Thyroid gland (tissue), 4 donors: ENCODE measurements at regions not wholly inside any gene's neighbourhood (a gene's known extent, or its start where the extent isn't known, plus 50 kb on each side); places are given as distances from the start of the nearest gene placed in this dataset.

Experiments
- DNase-seq, 2 donors: peaks; one replicate each; pipeline ENCODE4 v3.0.0-alpha.2; 2019
- H3K27ac ChIP-seq, 3 donors: fragments of 200-600 bp; sonication (generic); 1 replicate in 2 of 3; 2 replicates in 1 of 3; pipeline ENCODE4 v1.5.1; 2016 to 2019; ENCODE audit warnings: mild to moderate bottlenecking in 1 of 3, moderate library complexity in 1 of 3
- H3K27me3 ChIP-seq: fragments of 200-600 bp; sonication (generic); one replicate; pipeline ENCODE4 v1.5.1; 2019
- H3K36me3 ChIP-seq, 2 donors: fragments of 200-600 bp; sonication (generic); one replicate each; pipeline ENCODE4 v1.5.1; 2016 to 2019
- H3K4me1 ChIP-seq, 2 donors: fragments of 200-600 bp; sonication (generic); one replicate each; pipeline ENCODE4 v1.5.1; 2017 to 2019
- H3K4me3 ChIP-seq, 3 donors: fragments of 200-600 bp; sonication (generic); replicated peaks in 1 of 3; 1 replicate in 2 of 3; 2 replicates in 1 of 3; pipeline ENCODE4 v1.5.1; 2016; ENCODE audit warnings: mild to moderate bottlenecking in 1 of 3
- H3K9me3 ChIP-seq: fragments of 200-600 bp; sonication (generic); one replicate; pipeline ENCODE4 v1.5.1; 2017
- POLR2A ChIP-seq, 2 donors: fragments of 450-650 bp; IDR thresholded peaks; one replicate each; pipeline ENCODE4 v1.6.1; 2017; ENCODE audit warnings: antibody characterized with exemption in 2 of 2, mild to moderate bottlenecking in 2 of 2, moderate library complexity in 1 of 2
- WGBS, 2 donors: methylation state at CpG; one replicate each; pipeline ENCODE4 v1.1.5; 2017; 5-methylcytosine and 5-hydroxymethylcytosine counted together
- intact Hi-C: fragments of 100-400 bp; cut with DNase I; formaldehyde crosslinking; loops from one replicate; pipeline ENCODE4 v1.15.1; 2023
- TF ChIP-seq, protein P1 (sequence below), 6 experiments: fragments of 200-600 bp in 3 of 6; fragments of 450-650 bp in 3 of 6; sonication (generic) in 3 of 6; IDR thresholded peaks; one replicate each; pipeline ENCODE4 v1.5.1; 2016 to 2019; ENCODE audit warnings: antibody characterized with exemption in 6 of 6, mild to moderate bottlenecking in 2 of 6, inconsistent platforms in 1 of 6, moderate library complexity in 1 of 6

DNA sequence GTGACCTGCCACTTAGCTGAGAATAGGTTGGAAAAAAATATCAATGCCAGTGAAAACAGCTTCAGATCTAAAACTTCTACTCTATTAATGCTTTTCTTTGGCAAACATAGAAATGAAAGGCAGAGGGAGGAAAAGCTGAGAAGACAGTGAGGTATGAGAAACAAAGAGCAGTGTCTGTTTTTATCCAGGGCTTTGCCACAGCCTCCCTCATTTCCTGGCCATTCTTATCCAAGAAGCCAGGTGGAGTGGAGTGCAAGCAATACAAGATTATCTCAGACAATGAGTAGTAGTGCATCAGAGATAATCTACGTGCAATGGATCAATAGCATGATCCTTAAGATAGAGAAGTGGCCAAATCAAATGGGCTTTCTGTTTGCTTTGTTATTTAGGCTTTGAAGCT, 808.7 kb upstream of the PIK3C3 start:
- no peaks in the 10 kb centered on the region for H3K27me3 ChIP-seq
- H3K4me1 ChIP-seq = no peaks in the 10 kb centered on the region
- intact Hi-C loops = no loop called here
- TF ChIP-seq, protein P1, sequence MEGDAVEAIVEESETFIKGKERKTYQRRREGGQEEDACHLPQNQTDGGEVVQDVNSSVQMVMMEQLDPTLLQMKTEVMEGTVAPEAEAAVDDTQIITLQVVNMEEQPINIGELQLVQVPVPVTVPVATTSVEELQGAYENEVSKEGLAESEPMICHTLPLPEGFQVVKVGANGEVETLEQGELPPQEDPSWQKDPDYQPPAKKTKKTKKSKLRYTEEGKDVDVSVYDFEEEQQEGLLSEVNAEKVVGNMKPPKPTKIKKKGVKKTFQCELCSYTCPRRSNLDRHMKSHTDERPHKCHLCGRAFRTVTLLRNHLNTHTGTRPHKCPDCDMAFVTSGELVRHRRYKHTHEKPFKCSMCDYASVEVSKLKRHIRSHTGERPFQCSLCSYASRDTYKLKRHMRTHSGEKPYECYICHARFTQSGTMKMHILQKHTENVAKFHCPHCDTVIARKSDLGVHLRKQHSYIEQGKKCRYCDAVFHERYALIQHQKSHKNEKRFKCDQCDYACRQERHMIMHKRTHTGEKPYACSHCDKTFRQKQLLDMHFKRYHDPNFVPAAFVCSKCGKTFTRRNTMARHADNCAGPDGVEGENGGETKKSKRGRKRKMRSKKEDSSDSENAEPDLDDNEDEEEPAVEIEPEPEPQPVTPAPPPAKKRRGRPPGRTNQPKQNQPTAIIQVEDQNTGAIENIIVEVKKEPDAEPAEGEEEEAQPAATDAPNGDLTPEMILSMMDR (IDR thresholded peaks at IDR 0.05) = no peak
- no peak for TF ChIP-seq POLR2A (IDR thresholded peaks at IDR 0.05)
- WGBS, 2 donors = 71 to 84% methylated on average over 1 of the region's 1 CpG
- no peaks in the 10 kb centered on the region for H3K9me3 ChIP-seq
- no peak overlapping the region for H3K27ac ChIP-seq
- H3K36me3 ChIP-seq = no peaks in the 10 kb centered on the region
- no peak for DNase-seq
- no peak overlapping the region for H3K4me3 ChIP-seq

DNA sequence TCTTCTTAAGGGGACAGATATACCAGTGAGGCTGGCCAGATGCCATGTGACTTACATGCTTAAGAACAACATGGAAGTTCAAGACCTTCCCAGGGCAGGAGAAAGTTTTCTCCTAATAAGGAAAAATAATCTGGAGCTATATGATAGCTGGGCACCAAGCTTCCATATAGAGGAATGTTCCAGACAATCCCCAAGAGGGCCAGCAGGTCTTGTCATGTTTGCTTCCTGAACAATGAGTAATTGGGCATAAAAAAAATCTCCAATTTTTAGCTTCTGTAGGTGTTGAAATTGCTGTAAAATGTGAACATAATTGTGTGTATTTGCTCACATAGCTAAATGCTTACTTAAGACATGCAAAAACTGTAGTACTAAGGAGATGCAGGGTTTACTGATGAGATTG, 809.5 kb upstream of the PIK3C3 start:
- Histone ChIP-seq H3K4me3 (no peak overlapping the region), H3K27ac (no peak overlapping the region), H3K27me3 (no peaks in the 10 kb centered on the region), H3K4me1 (no peaks in the 10 kb centered on the region), H3K36me3 (no peaks in the 10 kb centered on the region), H3K9me3 (no peaks in the 10 kb centered on the region)
- intact Hi-C loops = no loop called here
- DNase-seq = no peak
- no peak for TF ChIP-seq POLR2A (IDR thresholded peaks at IDR 0.05)
- TF ChIP-seq, protein P1 (IDR thresholded peaks at IDR 0.05) = no peak

DNA sequence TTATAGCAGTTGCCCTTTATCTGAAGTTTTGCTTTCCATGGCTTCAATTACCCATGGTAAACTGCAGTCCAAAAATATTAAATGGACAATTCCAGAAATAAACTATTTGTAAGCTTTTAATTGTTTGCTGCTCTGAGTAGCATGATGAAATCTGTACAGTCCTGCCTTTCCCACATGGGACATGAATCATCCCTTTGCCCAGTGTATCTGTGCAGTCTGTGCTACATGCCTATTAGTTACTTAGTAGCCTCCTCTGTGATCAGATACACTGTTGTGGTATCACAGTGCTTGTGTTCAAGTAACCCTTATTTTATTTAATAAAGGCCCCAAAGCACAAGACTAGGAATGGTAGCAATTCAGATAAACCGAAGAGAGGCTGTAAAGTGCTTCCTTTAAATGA, 810.6 kb upstream of the PIK3C3 start:
- Histone ChIP-seq H3K4me1 (no peaks in the 10 kb centered on the region), H3K36me3 (no peaks in the 10 kb centered on the region), H3K9me3 (no peaks in the 10 kb centered on the region), H3K27me3 (no peaks in the 10 kb centered on the region), H3K4me3 (no peak overlapping the region), H3K27ac (no peak overlapping the region)
- TF ChIP-seq, protein P1 (IDR thresholded peaks at IDR 0.05) = no peak
- TF ChIP-seq POLR2A (IDR thresholded peaks at IDR 0.05) = no peak
- intact Hi-C loops = no loop called here
- WGBS, 2 donors = 92 to 93% methylated on average over 1 of the region's 1 CpG
- DNase-seq = no peak

DNA sequence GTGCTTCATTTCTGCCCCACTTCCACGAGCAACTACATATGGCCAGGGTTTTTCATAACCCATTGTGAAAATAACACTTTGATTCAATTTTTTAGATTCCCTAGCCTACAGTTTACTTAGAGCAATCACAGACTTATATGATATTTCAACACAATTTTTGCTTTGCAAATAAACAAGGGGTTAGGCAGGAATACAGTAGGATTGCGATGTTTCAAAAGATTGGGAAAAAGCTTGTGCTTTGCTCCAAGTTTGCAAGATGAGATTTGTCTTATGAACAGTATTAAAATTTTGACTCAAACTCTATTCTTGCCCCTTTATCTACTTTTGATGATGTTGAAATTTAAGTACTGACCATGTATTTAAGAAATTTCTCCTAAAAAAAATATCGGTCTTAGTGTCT, 814.5 kb upstream of the PIK3C3 start:
- DNase-seq = no peak
- Histone ChIP-seq H3K27ac (no peak overlapping the region), H3K27me3 (no peaks in the 10 kb centered on the region), H3K4me1 (no peaks in the 10 kb centered on the region), H3K36me3 (no peaks in the 10 kb centered on the region), H3K9me3 (no peaks in the 10 kb centered on the region), H3K4me3 (no peak overlapping the region)
- intact Hi-C loops = no loop called here
- TF ChIP-seq, protein P1 (IDR thresholded peaks at IDR 0.05) = no peak
- TF ChIP-seq POLR2A (IDR thresholded peaks at IDR 0.05) = no peak
- WGBS, 2 donors = 88 to 93% methylated on average over 3 of the region's 3 CpGs

DNA sequence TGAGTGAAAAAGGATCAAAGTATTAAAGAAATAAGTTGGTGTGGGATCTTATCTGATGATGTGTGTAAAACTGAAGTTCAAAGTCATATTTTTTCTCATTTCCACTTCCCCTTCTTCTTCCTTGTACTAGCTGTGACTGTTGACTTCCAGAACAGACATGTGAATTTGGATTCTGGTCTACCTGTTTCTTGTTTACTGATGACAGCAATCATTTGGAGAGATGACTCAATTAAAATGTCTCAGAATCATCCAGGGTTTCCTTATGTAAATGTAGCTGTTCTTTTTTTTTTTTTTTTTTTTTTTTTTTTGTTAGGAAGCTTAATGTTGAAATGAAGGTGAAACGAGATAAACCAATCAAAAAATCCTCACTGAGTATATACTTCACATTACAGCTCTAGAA, 819.9 kb upstream of the PIK3C3 start:
- Histone ChIP-seq H3K4me3 (no peak overlapping the region), H3K27me3 (no peaks in the 10 kb centered on the region), H3K27ac (no peak overlapping the region), H3K4me1 (no peaks in the 10 kb centered on the region), H3K36me3 (no peaks in the 10 kb centered on the region), H3K9me3 (no peaks in the 10 kb centered on the region)
- WGBS, 2 donors = 83 to 85% methylated on average over 1 of the region's 1 CpG
- intact Hi-C loops = no loop called here
- DNase-seq = no peak
- TF ChIP-seq, protein P1 (IDR thresholded peaks at IDR 0.05) = no peak
- TF ChIP-seq POLR2A (IDR thresholded peaks at IDR 0.05) = no peak
